Fibroblast of skin of back (primary cell): ENCODE measurements at regions not wholly inside any gene's neighbourhood (a gene's known extent, or its start where the extent isn't known, plus 50 kb on each side); places are given as distances from the start of the nearest gene placed in this dataset.

Source experiments
- DNase-seq: peaks from one replicate; pipeline ENCODE4 v3.0.0-alpha.2; 2013

DNA sequence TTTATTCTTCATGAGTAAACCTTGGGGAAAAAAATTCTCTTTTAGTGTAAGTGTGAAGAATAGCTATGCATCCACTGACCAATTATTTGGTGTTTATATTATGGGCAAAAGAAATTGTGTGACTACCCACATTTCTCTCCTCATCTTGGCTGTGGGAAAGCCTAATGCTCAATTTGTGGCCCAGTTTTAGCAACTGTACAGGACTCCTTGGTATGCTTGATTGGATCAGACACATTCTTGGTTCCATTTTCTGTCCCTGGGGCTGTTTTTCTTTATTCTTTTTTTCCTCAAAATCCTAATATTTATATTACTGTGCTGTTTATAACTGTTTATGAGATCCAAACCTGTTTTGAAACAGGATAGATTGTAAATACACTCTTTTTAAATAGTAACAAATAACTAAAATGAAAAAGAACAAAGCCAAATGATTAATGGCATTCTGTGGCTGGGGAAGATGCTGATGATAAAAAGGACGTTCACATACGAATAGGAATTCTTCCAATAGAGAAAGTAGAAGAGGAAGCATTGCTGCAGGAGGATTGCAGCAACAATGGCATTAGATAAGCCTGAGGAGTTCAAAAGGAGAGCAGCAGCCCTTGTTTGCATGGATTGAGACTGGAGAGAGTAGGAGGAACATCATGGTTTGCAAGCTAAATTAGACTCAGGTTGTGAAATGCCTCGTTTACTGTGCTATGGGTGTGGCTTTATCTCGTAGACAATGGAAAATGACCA is 580.5 kb downstream of the INHBA start:
- no peak for DNase-seq

DNA sequence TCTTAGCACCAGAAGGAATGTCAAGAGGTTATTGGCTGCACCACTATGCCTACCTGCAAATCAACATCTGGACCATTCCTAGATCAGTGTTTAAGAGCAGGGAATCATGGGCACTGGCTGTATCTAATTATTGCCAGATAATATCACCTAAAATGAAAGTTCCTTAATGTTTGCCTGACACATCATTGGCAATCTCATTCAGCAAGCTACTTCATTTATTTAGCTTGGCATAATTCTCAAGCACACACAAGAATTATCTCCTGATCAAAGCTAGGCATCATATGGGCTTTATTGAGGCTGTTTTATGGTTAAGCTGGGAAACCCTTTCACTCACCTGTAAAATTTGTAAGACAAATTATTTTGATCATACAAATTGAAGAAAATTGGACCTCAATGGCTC is 581.7 kb downstream of the INHBA start:
- DNase-seq = no peak

DNA sequence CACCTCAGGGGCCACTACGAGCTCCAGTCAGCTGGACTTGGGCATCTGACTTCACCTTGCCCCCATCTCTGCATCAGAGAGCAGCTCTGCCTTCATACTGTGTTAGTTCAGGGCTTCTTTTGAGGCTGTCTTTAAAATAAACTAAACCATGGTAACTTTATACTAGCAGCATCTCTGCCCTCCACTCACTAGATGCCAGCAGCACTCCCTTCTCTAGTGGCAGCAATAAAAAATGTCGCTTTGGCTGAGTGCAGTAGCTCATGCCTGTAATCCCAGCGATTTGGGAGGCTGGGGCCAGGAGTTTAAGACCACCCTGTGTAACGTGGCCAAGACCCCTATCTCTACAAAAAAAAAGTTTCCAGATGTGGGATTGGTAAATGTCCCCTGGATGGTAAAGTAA is 584.4 kb downstream of the INHBA start:
- DNase-seq = no peak

DNA sequence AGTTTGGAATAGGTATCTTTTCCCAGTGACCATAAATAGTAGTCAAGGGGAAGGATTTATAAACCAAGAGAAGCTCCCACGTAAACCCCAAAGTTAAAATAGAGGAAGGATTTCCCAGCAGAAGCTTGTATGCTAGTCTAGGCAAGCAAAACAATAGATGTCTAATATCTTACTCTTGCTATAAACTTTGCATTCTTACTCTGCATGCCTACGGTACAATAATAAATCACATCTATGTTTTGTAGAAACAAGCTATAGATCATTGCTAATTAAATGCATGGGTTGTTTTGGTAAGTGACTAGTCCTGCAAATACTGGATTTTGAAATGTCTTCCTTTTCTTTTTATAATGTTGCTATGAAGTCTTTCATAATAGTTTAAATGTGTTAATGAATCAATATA is 585.5 kb downstream of the INHBA start:
- DNase-seq = no peak

DNA sequence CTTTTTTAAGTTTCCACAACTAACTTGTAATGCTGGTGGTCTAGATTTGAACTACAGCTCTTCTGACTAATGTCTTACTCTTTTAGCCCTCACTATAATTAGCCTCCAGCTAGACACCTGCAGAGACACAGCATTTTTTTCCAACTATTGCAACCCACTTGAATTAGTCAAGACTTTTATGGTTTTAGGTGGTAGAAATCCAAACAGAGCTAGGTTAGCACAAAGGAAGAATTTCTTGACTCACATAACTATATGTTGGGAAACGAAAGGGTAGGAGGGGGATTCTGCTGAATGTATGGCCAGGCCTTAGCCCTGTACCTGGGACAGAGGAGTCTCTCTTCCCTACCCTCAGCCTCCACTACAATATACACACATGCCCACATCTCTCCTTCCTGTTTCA is 586.1 kb downstream of the INHBA start:
- no peak for DNase-seq

DNA sequence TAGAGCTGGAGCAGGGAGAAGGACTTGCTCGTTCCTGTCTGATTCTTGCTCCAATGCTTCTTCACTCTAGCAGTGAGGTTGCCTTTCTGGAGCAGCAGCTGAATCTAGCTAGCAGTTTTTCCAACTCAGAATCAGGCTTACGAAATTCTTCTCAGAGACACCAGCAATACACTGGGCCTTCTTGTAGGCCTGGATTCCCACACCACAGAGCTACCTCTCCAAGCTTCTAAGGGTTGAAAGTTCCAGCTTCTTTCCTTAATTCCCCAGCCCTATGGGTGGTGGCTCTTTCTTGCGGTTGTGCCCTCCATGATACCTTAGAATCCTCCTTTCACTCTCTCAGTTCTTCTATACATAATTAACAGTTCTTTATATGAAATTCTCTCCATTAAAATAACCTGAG is 586.6 kb downstream of the INHBA start:
- no peak for DNase-seq

DNA sequence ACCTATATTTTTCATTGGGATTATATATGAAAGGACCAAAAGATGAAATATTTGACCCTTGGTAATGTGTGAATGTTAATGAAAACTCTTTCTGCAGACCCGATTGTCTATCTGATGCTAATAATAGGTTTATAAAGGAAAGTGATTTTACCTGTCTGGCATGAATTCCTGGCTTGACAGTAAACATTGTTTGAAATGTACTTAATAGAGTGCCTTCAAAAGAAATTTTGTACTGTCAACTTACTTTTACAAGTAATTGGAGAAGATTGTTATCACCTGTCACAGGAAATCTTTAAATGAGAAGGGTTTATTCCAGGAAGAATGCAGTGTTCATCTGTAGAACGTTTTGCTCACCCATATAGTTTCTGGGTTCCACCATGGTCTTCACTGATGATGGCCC is 588.2 kb downstream of the INHBA start:
- DNase-seq = no peak

DNA sequence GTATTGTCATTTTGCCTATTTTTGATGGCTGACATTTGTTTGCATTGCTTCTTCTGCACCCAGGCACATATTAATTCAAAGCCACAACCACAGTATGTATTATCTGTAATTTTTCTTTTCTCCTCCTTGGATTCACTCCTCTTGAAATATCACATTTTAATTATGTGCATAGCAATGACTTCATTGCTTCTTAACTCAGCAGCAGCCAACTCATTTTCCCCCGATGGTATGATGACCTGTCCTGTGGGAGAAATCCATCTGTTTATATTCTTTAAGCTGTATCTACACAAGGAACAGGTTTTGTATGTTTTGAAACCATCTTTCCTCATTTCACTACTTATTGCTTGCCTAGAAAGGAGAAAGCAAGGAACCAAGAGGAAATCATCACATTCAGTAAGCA is 588.8 kb downstream of the INHBA start:
- no peak for DNase-seq

DNA sequence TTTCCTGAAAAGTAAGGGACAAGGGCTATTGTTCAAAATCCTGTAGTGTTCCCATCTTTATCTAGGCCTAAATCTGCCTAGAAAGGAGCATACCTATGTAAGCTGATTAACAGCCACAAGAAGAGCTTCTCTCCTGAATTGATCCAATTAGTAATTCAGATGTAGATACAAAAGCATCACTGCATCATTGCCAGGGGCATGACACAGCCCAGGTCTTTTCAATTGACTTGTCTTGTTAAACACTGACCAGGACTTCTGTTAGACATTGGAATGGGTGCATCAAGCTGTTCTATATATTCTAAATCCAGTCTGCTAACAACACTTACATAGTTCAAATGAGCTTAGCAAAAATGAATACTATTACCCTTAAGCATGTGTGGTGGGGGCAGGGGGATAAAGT is 589.2 kb downstream of the INHBA start:
- DNase-seq = no peak

DNA sequence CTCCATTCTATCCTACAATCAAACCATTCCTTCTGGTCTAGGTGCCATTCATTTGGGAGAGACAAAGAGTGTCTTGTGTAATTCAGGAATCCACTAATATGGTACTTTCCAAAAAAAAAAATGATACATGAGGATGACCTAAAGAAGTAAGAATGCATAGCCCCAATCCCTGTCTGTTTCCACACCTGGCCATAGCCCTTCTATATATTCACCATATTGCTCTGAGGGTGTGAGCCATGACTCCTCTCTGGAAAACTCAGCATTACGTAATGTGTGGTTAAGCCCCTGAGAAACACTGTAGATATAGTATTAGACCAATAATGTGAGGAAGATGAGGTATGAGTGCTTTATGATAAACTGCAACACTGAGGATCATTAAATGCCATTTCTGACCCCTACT is 592.7 kb downstream of the INHBA start:
- peak; percentile 24 for DNase-seq

DNA sequence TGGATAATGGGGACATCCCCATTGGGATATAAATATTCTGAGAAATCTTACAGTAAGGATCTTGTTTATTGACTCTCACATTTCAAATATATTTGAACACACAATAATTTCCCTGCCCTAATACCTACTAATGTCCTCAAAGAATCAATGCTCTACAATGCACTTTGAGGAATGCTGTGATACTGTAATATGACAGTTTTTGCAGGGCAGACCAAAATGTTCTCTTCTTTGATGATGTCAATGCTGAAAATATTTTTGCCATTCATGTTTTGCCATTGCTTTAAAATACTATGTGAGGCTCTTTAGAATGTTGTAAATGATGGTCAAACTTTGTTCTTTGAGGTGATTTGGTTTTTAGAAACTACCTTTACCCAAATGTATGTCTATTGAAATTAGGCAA is 594.1 kb downstream of the INHBA start:
- no peak for DNase-seq

DNA sequence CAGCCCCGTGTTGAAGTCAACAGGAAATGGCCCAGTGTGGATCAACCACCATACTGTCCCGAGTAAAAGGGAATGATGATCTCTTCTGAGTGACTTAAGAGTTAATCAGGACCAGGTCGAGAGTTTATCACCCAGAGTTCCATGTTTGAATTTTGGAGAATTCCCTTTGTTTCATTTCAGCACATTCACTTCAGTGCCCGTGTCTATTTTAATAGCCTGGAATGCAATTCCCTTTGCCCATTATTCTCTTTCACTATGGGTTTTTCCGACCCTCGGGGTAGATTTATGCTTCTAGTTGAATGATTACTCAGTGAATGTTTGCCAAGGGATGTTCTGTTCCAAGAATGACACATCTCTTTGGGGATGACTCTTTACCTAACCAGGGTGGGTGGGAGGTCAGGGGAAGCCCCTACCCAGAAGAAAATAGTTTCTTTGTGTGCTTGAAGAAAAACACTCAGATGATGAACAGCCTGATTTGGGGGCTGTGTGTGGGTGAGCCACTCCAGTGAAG is 594.9 kb downstream of the INHBA start:
- peak; percentile 39 for DNase-seq

DNA sequence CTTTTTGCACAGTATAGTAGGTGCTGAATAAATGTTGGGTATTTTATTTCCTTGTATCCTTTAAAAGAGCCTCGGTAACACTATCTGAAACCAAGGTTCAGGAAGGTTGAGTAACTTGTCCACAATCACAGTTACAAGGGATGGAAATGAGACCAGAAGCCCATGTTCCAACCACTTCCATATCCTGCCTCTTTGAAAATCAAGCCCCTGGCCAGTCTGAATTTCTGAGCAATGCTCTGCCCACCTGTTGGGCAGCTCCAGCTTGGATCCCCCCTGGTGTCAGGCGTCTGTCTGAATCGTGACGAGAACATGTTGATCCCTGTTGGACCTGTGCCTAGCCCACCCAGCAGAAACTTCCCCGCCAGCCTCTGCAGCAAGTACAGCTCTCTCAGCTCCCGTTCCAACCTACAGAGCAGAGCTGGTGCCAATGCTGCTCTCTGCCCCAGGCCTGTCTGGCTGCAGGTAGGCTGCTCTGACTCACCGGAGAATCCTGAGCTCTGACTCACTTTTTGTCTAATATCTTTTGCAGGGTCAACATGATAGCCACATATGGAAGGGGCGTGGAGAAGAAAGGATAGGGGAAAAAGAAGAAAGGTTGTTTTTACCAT is 595.5 kb downstream of the INHBA start:
- DNase-seq = peak; percentile 56

DNA sequence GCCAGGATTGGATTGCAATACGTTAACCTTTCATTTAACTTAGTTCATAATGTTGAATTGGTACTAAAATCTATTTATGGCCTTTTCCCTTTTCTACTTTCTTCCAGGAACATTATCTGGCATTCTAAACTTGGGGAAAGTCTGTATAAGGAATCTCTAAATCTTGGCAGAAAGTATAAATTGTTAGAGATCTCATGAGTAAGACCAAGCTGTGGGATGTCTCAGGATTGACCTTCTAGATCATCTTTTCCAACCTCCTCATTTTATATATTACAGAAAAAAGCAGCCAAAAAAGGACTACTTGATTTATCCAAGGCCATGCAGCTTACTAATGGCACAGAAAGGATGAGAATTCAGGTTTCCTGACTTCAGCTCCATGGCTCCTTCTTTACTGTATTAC is 598.3 kb downstream of the INHBA start:
- DNase-seq = peak; percentile 46

DNA sequence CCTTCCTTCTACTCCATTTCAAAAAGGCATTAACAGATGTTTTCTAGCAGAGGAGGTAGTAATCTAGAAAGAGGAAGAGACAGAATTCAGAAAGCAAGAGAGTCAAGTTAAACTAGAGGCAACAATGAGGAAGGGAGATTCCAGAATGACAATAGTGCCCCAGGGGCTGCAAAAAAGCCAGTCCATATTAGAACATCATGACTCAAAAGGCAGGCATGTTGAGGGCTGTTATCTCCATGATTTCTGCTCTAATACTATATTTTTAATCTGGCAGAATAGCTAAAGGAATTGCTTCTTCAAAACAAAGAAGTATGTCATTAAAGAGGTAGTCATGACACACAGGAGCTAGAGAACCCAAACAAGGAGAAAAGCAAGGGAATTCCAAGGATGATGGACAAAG is 599.6 kb downstream of the INHBA start:
- DNase-seq = peak; percentile 90

DNA sequence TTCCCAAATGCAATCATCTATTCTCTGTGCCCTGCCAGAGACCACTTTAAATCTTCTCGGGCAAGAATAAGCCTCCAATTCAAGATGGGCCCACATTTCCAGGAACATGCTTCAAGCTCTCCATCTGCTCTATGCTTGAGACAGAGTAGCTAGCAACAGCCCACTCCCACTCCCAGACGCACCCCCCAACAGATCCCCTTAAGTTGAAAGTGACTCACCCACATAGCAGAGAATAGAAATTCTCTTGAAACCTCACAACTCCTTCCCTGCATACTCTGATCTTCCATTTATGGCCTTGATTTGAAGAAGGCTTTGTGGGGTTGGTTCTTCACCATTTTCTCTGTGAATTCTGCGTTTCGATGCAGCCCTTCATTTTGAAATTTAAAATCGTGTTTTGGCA is 604.0 kb downstream of the INHBA start:
- DNase-seq = peak; percentile 36

DNA sequence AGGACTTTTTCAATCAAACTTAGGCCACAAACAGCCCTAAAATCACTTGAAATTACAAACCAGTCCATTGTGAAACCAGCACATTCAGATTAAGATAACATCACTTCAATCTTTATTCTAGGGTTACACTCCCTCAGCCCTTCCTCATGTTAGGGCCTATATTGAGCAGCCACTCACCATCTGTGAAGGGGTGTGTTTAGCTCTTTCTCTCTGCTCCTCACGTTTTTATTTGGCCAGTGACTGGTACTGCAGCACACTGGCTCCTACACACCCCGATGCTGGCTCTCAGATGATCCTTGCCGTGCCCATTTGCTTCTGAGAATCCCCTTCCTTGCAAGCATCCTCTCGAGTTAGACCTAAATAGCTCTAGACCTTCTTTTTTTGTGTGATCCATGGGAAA is 604.5 kb downstream of the INHBA start:
- peak; percentile 48 for DNase-seq

DNA sequence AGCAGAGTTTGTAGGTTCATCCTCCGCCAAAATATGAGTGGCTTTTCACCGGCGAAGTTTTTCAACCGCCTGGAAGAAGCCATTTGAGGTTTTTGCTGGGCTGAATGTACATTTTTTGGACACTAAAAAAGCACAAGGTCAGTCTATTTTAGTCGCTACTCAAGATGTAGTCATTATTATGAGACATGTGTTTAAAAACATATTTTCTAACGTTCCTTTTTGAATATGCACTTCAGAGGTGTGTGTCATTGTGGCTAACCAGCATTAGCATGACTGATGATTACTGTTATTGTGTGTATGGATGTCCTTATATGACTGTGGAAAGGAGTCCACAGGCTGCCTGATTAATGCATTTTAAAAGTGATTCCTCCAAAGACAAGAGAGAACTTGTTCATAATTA is 605.4 kb downstream of the INHBA start:
- peak; percentile 97 for DNase-seq

DNA sequence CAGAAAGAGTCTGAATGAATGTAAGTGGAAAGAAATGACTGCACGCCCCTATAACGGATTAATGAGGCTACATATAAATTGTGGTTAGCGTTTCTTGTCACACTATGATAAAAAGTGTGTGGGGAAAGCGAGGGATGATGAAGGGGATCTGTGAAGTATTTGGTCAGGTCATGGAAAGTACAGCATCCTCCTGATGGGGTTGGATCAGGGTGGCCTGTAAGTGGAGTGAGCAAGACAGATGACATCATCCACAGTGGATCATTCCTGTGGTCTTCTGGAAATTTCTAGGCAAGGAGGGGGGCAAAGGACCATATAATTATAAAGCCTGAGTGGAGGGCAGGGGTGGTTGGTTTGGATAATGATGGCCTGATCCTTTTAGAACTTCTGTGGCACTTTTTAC is 606.0 kb downstream of the INHBA start:
- DNase-seq = peak; percentile 97

DNA sequence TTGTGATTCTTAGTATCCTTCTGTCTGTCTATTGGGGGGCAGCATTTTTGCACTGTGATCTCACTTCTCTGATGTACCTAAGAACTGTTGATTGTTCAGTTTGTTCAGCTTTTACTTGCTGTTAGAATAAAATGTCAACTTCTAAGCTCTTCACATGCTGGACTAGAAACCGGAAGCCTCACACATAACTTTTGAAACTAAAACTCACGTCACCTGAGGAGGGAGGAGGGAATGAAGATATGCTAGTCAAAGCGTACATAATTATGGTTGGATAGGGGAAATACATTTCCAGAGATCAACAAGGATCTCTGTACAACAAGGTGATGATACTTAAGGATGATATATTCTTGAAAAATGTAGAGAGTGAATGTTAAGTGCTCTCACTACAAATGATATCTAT is 609.7 kb downstream of the INHBA start:
- no peak for DNase-seq

DNA sequence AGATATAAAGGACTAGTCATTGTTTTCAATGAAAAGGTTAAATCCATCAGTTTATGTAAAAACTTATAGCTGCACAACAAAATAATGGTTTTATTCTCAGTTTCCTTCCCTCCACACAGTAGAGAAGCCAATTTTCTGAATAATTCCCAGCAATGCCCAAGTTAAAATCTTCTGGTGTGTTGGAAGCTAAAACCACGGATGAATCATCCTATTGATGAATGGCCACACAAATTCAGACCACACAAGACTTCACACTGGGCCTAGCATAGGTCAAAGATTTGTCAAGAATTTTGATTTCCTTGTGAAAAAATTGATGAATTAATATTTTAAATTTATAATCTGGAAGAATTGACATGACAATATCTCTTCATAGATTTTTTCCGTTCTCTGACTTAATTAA is 617.6 kb downstream of the INHBA start:
- peak; percentile 80 for DNase-seq

DNA sequence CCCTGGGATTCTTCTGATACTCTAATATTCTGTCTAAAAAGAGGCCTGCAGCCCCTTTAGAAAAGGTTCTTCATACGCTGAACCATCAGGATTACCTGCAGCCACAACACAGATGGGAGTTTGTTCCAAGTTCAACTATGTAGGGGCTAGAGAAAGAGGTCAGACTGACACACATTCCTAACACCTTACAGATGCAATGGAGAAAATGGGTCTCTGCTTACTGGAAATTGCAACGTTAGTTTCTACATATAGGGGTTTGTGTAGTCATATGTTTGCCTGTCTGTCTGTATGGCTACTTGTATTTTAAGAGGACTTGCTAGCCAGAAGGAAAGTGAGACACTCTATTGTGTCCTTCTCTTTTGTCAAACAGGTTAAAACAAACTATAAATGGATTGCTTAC is 618.5 kb downstream of the INHBA start:
- no peak for DNase-seq

DNA sequence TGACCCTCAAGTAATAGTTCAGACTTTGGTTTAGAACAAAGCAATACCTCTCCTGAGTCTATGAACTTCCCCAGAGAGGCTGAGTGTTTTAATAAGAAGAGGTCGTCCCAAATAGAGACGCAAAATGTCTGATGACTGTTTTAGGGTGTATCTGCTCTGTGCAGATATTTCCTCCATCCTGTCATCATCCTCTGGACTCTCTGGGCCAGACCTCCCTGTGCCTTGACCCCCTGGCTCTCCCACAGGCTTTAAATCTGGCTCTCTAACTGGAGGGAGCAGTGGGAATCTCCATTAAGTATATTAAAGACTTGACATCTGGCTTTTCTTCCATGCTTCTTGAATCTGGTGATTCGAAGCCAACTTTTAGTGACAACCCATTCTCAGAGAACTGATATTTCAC is 633.3 kb downstream of the INHBA start:
- DNase-seq = no peak

DNA sequence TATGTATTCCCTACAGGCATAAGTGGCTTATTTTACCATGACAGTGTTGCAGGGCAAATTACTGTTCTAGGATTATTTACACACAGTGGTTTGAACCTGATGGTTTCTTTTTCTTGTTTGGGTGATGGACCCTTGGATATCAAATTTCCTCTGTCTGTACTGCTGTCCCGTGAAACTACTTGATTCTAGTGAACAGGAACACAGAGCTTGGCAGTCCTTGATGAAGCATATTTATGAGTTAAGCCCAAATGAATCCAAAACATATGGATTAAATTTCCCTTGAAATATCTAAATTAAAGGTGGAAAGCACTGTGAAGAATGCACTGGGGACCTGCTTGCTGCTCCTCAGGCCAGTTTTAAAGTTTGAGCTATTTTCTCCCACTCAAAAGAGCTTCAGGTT is 635.3 kb downstream of the INHBA start:
- DNase-seq = no peak

DNA sequence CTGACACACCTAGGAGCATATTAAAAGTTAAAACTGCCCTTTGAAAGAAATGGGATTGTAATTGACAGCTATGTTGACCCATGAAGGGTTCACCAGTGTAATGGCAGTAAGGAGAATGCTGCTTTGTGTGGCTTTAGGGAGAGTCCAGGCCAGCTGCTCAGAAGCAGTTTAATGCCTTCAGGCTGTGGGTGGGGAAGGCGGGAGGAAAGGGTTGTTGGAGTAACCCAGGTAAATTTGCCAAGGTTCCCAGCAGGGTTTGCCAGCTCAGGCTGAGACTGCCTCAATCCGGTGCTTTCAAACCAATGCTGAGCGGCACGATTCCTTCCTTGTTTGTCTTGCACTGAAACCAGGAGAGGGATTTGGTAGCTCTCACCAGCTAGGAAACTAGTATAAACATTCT is 637.2 kb downstream of the INHBA start:
- no peak for DNase-seq
